ENCODE measurements at regions not wholly inside any gene's neighbourhood (a gene's known extent, or its start where the extent isn't known, plus 50 kb on each side); places are given as distances from the start of the nearest gene placed in this dataset.

GRCh38 chr2:109702250-109702985, 88.3 kb downstream of the SOWAHC start:
- DNase-seq (ENCODE audit: low spot score in 2 of 2), result no peak
- intact Hi-C loops (cut with DNase I; ENCODE audit: low total_unique reads), result no loop called here
- TF ChIP-seq, protein P1, sequence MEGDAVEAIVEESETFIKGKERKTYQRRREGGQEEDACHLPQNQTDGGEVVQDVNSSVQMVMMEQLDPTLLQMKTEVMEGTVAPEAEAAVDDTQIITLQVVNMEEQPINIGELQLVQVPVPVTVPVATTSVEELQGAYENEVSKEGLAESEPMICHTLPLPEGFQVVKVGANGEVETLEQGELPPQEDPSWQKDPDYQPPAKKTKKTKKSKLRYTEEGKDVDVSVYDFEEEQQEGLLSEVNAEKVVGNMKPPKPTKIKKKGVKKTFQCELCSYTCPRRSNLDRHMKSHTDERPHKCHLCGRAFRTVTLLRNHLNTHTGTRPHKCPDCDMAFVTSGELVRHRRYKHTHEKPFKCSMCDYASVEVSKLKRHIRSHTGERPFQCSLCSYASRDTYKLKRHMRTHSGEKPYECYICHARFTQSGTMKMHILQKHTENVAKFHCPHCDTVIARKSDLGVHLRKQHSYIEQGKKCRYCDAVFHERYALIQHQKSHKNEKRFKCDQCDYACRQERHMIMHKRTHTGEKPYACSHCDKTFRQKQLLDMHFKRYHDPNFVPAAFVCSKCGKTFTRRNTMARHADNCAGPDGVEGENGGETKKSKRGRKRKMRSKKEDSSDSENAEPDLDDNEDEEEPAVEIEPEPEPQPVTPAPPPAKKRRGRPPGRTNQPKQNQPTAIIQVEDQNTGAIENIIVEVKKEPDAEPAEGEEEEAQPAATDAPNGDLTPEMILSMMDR (IDR thresholded peaks at IDR 0.05), result no peak
- TF ChIP-seq POLR2A (IDR thresholded peaks at IDR 0.05), result no peak
- no peak overlapping the region for H3K4me3 ChIP-seq (ENCODE audit: low read depth, poor library complexity, severe bottlenecking)
- WGBS, 2 donors, result 45 to 46% methylated on average over 9 of the region's 9 CpGs

DNA sequence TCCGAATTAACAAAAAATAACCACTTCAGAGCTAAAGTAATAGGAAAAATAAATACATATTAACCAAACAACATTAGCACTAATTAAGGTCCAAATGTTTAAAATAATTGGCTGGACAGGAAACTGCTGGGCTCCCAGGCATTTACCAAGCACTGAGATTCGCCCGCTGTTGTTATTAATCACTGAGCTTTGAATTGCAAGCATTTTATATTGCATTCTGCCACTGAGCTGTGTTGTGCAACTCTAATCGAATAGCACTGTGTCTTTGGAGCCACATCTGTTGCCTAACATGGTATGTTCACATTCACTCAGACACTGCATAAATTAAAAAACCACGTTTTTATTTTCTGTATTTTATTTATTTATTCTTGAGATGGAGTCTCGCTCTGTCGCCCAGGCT, 88.9 kb downstream of the SOWAHC start:
- intact Hi-C loops (cut with DNase I; ENCODE audit: low total_unique reads), result no loop called here
- WGBS, 2 donors, result 49 to 51% methylated on average over 7 of the region's 7 CpGs
- H3K4me3 ChIP-seq (ENCODE audit: low read depth, poor library complexity, severe bottlenecking), result no peak overlapping the region
- DNase-seq (ENCODE audit: low spot score in 2 of 2), result no peak
- TF ChIP-seq POLR2A (IDR thresholded peaks at IDR 0.05), result no peak
- TF ChIP-seq, protein P1 (IDR thresholded peaks at IDR 0.05), result no peak

- intact Hi-C loops (cut with DNase I; ENCODE audit: low total_unique reads), result no loop called here
- no peak overlapping the region for H3K4me3 ChIP-seq (ENCODE audit: low read depth, poor library complexity, severe bottlenecking)
- TF ChIP-seq, protein P1 (IDR thresholded peaks at IDR 0.05), result no peak
- TF ChIP-seq POLR2A (IDR thresholded peaks at IDR 0.05), result no peak
- WGBS, 2 donors, result 81 to 84% methylated on average over 3 of the region's 3 CpGs
- DNase-seq (ENCODE audit: low spot score in 2 of 2), result no peak
Measured at GRCh38 chr2:109703798-109704197, 89.6 kb downstream of the SOWAHC start.

GRCh38 chr2:109707281-109708147, 86.6 kb upstream of the RGPD5 start:
- TF ChIP-seq POLR2A (IDR thresholded peaks at IDR 0.05), result no peak
- TF ChIP-seq, protein P1 (IDR thresholded peaks at IDR 0.05), result no peak
- intact Hi-C loops (cut with DNase I; ENCODE audit: low total_unique reads), result no loop called here
- no peak overlapping the region for H3K4me3 ChIP-seq (ENCODE audit: low read depth, poor library complexity, severe bottlenecking)
- DNase-seq (ENCODE audit: low spot score in 2 of 2), result no peak
- WGBS, 2 donors, result 60 to 67% methylated on average over 9 of the region's 9 CpGs

- 87 to 92% methylated on average over 7 of the region's 7 CpGs for WGBS, 2 donors
- intact Hi-C loops (cut with DNase I; ENCODE audit: low total_unique reads), result no loop called here
- H3K4me3 ChIP-seq (ENCODE audit: low read depth, poor library complexity, severe bottlenecking), result no peak overlapping the region
- TF ChIP-seq, protein P1 (IDR thresholded peaks at IDR 0.05), result no peak
- TF ChIP-seq POLR2A (IDR thresholded peaks at IDR 0.05), result no peak
- DNase-seq (ENCODE audit: low spot score in 2 of 2), result no peak
Measured at GRCh38 chr2:109710505-109711229, 83.4 kb upstream of the RGPD5 start.

Data from lower leg skin (tissue), 4 donors.